GM10248 (cell line): ENCODE measurements at regions not wholly inside any gene's neighbourhood (a gene's known extent, or its start where the extent isn't known, plus 50 kb on each side); places are given as distances from the start of the nearest gene placed in this dataset.
"Not testable (repeated sequence)": the region's sequence is repeated elsewhere in the genome, so short reads cannot be mapped to it uniquely, and the experiment has no call there.

Experiments used
- CTCF ChIA-PET: fragments of 300-600 bp; sonication (Branson Sonifier 250); formaldehyde crosslinking; extraction: SDS; loops from one replicate; lab custom pipeline; 2021; ENCODE audit warnings: antibody characterized with exemption; lab: Yijun Ruan, JAX
- POLR2A ChIA-PET: fragments of 350-650 bp; sonication (Branson Sonifier 250); formaldehyde crosslinking; extraction: SDS; loops from one replicate; lab custom pipeline; 2020; ENCODE audit warnings: antibody characterized with exemption; lab: Yijun Ruan, JAX
- DNase-seq: peaks from one replicate; pipeline ENCODE4 v3.0.0; 2012; ENCODE audit errors: extremely low spot score
- TF ChIP-seq, protein P1 (sequence below): IDR thresholded peaks from 2 replicates; pipeline ENCODE4 v1.5.1; 2012; ENCODE audit warnings: mild to moderate bottlenecking, low read depth; ENCODE audit errors: extremely low read depth, missing control alignments, control extremely low read depth

DNA sequence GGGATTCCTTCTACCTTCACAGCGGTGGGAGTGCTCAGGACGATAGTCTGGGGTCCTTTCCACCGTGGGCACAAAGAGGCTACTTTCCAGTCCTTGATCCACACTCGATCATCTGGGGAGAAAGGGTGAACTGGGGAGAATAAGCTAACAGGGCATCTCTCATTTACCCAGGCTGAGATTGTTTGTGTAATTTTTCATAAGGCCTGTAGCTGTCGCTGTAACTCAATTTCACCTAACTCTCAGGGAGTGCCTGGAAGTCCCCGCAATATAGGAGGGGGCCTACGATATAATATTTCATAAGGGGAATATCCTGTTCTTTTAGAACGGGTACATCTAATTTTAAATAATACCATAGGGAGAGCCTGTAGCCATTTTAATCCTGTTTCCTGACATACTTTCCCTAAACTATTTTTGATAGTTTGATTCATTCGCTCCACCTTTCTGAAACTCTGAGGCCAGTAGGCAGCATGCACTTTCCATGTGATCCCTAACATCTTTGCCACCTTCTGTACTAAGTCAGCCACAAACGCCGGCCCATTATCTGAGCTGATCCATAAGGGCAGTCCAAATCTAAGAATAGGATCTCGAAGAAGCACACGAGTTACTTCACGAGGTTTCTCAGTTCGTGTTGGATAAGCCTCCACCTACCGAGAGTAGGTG, 127.2 kb upstream of the CCZ1B start:
- TF ChIP-seq, protein P1, sequence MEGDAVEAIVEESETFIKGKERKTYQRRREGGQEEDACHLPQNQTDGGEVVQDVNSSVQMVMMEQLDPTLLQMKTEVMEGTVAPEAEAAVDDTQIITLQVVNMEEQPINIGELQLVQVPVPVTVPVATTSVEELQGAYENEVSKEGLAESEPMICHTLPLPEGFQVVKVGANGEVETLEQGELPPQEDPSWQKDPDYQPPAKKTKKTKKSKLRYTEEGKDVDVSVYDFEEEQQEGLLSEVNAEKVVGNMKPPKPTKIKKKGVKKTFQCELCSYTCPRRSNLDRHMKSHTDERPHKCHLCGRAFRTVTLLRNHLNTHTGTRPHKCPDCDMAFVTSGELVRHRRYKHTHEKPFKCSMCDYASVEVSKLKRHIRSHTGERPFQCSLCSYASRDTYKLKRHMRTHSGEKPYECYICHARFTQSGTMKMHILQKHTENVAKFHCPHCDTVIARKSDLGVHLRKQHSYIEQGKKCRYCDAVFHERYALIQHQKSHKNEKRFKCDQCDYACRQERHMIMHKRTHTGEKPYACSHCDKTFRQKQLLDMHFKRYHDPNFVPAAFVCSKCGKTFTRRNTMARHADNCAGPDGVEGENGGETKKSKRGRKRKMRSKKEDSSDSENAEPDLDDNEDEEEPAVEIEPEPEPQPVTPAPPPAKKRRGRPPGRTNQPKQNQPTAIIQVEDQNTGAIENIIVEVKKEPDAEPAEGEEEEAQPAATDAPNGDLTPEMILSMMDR = peak; percentile 22
- DNase-seq, POLR2A ChIA-PET: not testable (repeated sequence)
- CTCF ChIA-PET = interaction anchor here (1.9 kb wide), 1 partner anchor 1343 kb away, joined by 5 read pairs; no protein-coding TSS in a partner anchor

DNA sequence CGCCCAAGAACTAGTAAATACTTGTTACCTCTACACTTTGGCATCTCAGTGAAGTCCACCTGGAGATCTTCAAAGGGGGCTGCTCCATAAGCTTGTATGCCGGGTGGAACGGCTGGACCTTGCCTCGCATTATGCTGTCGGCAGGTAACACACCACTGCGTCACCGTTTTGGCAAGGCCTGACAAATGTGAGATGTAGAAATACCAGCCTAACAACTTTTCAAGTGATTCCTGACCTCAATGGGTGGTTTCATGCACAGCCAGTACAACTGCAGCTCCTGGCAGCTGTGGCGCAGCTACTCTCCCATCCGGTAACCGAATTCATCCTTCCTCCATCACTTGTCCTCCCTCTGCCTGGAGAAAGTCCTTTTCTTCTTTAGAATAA, 127.7 kb upstream of the CCZ1B start:
- POLR2A ChIA-PET, DNase-seq: not testable (repeated sequence)
- CTCF ChIA-PET = interaction anchor here (1.9 kb wide), 1 partner anchor 1342 kb away, joined by 5 read pairs; no protein-coding TSS in a partner anchor

DNA sequence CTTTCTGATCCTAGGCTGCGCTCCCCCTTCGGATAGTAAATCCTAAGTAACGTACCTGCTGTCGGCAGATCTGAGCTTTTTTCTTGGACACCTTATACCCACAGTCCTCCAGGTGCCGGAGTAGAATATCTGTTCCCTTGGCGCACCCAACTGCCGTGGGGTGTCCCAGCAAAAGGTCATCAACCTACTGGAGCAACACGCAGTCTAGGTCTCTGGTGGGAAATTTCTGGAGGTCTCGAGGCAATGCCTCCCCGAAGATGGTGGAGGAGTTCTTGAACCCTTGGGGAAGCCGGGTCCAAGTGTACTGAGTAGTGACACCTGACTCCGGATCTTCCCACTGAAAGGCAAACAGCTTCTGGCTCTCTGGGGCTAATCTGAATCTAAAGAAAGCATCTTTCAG, 129.3 kb upstream of the CCZ1B start:
- CTCF ChIA-PET, DNase-seq, POLR2A ChIA-PET: not testable (repeated sequence)

DNA sequence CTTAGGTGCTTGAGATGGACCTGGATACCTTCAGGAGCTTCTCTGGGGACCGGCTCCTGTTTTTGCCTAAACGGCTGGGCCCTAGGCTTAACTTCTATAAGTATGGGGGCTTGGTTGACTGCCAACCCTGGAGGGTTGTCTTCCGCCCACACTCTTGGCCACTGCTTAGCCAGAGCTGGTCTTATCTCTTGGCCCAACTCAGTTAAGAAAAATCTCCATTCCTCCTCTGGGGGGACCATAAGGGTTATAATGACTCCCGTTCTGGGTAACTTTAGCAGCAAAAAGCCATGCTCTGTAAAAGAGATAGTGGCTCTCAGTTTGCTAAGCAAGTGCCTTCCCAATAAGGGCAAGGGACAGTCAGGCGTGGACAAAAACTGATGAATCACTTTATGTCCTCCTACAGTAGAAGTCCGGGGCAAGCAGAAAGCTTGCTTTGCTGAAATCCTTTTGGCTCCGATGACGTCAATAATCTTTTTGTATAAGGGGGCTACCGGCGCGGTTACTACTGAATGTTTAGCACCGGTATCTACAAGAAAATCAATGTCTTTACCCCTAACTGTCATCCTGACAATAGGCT, 130.0 kb upstream of the CCZ1B start:
- DNase-seq, POLR2A ChIA-PET, CTCF ChIA-PET: not testable (repeated sequence)

DNA sequence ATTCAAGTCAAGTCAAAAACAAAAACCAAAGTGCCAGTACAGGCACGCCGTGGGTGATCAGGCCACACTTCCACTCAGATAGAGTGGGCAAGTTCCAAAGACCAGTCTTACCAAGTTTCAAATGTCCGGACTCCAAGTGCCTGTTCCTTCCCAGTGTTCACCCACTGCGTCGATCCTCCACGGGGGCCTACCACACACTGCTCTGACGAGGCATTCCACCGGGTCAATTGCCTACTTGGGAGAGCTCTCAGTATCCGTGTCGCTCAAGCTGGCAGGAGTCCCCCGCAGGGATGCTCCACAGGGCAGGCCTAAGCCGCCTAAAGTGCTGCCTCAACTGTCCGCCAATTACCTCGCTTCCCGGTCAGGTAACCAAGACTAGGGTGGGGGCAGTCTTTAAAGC, 132.3 kb upstream of the CCZ1B start:
- DNase-seq, POLR2A ChIA-PET: not testable (repeated sequence)

DNA sequence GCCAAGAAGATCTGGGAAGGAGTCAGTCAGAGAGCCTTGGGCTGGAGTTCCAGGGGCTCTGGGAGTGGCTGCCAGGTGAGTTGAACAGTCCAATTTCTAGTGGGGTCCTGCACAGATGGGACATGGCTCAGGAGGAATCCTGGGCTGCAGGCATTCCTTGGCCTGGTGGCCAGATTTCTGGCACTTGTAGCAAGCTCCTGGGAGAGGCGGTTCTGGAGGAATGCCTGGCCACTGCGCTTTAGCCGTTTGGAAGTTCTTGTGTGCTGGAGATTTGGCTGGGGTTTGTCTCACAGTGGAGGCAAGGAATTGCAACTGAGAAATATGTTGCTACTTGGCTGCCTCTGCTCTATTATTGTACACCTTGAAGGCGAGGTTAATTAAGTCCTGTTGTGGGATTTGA, 133.9 kb upstream of the CCZ1B start:
- CTCF ChIA-PET, POLR2A ChIA-PET, DNase-seq: not testable (repeated sequence)

More for the DNA sequence above, 132.3 kb upstream of the CCZ1B start:
- CTCF ChIA-PET = not testable (repeated sequence)

DNA sequence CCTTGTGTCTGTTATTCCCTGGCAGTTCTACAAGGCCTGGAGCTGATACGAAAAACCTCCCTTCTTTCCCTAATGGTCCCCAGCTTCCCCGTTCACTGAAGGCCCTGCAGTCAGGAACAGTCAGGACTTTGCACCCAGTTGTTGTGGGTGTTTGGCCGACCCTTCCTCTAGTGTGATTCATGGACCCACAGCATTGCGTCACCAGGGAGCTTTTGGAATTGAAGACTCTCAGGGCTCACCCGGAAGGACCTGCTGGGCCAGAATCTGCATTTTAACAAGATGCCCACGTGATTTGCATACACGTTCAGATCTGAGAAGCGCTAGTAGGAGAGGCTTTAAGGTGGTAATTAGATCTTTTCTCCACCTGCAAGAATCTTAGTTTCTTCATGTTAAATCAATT, 136.8 kb upstream of the CCZ1B start:
- POLR2A ChIA-PET, DNase-seq, CTCF ChIA-PET: not testable (repeated sequence)

DNA sequence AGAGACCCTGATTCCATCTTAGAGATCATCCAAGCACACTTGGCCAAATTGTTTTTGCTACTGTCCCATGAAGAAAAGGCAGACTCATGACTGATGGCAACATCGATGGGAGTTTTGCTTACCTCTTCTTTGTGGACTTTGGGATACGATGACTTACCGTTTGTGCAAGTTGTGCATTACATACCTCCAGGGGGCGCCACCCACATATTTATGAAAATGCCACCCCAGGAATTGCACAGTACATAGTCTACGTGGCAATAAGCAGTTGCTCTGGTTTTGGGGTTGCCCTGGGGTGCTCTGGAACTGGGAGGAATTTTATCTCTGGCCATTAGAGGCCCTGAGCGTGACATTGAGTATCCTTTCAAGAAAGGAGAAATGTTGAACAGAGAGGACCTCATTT, 139.0 kb upstream of the CCZ1B start:
- CTCF ChIA-PET, POLR2A ChIA-PET, DNase-seq: not testable (repeated sequence)
- TF ChIP-seq, protein P1 = peak; percentile 40

DNA sequence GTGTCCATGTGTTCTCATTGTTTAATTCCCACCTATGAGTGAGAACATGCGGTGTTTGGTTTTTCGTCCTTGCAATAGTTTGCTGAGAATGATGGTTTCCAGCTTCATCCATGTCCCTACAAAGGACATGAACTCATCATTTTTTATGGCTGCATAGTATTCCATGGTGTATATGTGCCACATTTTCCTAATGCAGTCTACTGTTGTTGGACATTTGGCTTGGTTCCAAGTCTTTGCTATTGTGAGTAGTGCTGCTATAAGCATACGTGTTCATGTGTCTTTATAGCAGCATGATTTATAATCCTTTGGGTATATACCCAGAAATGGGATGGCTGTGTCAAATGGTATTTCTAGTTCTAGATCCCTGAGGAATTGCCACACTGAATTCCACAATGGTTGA, 144.1 kb upstream of the CCZ1B start:
- POLR2A ChIA-PET, CTCF ChIA-PET, DNase-seq: not testable (repeated sequence)

DNA sequence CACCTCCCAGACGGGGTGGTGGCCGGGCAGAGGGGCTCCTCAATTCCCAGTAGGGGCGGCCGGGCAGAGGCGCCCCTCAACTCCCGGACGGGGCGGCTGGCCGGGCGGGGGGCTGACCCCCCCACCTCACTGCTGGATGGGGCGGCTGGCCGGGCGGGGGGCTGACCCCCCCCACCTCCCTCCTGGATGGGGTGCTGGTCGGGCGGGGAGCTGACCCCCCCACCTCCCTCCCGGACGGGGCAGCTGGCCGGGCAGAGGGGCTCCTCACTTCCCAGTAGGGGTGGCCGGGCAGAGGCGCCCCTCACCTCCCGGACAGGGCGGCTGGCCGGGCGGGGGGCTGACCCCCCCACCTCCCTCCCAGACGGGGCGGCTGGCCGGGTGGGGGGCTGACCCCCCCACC, 148.8 kb upstream of the CCZ1B start:
- DNase-seq, POLR2A ChIA-PET, CTCF ChIA-PET: not testable (repeated sequence)

DNA sequence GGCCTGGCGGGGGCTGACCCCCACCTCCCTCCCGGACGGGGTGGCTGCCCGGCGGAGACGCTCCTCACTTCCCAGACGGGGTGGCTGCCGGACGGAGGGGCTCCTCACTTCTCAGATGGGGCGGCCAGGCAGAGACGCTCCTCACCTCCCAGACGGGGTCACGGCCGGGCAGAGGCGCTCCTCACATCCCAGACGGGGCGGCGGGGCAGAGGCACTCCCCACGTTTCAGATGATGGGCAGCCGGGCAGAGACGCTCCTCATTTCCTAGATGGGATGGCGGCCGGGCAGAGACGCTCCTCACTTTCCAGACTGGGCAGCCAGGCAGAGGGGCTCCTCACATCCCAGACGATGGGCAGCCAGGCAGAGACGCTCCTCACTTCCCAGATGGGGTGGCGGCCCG, 149.3 kb upstream of the CCZ1B start:
- DNase-seq, POLR2A ChIA-PET, CTCF ChIA-PET: not testable (repeated sequence)

DNA sequence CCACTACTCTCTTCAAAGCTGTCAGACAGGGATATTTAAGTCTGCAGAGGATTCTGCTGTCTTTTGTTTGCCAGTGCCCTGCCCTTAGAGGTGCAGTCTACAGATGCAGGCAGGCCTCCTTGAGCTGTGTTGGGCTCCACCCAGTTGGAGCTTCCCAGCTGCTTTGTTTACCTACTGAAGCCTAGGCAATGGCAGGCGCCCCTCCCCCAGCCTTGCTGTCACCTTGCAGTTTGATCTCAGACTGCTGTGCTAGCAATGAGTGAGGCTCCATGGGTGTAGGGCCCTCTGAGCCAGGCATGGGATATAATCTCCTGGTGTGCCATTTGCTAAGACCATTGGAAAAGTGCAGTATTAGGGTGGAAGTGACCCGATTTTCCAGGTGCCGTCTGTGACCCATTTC, 151.3 kb upstream of the CCZ1B start:
- DNase-seq, POLR2A ChIA-PET, CTCF ChIA-PET: not testable (repeated sequence)

DNA sequence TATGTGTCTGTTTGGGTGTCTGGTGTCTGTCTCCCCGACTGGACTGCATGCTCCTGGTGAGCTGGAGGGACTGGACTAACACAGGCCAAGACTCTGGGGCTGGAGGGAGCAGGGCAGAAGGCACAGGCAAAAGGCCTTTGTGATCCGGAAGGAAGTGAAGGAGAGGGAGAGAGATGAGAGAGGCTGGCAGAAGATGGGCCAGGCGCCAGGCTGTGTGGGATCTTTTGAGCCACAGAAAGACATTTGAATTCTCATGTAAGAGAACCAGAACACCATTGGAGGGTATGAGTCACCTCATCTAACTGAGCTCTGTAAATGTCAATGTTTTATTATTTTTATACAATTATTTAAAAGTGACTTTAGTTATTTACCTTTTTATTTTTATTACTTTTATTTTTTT, 152.3 kb upstream of the CCZ1B start:
- POLR2A ChIA-PET, DNase-seq, CTCF ChIA-PET: not testable (repeated sequence)

DNA sequence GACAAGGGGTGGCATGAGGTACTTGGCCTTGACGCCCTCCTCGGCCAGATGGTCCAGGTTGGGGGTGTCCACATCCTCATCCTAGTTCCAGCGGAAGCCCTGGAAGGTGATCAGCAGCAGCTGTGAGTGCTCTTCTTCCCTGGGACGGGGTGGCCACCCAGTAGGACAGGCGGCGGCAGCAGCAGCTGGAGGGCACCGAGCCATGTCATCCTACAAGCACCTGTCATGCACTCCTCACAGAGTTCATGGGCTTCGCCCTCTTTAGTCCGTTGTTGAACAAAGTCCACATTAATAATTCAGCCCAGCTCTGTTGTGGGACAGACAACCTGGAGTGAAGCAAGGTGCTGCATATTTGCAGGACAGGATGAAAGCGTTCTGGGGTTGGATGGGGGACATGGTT, 153.4 kb upstream of the CCZ1B start:
- POLR2A ChIA-PET, CTCF ChIA-PET, DNase-seq: not testable (repeated sequence)

DNA sequence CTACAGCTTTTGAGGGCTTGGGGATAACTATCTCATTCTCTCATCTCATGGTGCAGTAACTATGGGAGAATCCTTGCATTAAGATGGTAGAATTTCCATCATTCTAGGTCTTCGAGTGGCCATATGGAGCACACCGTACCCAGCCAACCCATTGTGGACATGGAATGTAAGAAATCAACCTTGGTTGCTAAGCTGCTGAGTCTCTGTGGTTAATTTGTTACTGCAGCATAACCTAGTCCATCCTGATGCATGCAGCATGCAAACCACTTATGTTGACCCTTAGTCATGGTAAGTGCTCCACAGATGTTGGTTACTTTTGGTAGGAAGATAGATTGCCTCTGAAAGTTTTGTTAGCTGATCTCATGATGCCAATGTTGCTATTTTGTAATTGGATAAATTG, 156.3 kb upstream of the CCZ1B start:
- DNase-seq, POLR2A ChIA-PET, CTCF ChIA-PET: not testable (repeated sequence)

DNA sequence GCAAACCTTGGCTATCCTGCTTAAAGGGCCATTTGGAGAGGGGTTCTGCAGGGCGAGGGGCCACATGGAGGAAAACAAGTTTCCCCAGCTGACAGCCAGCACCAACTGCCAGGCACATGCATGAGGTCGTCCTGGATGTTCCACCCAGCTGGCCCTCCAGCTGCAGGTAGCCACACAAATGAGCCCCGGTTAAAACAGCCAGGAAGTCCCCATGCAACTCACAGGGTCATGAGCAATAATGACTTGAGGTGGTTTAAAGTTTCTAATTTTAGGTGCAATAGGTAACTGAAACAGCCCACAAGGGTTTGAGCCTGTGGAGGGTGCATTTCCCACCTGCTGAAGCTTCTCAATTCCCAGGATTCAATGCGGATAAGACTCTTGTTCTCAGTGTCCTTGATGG, 160.8 kb upstream of the CCZ1B start:
- DNase-seq, POLR2A ChIA-PET, CTCF ChIA-PET: not testable (repeated sequence)

DNA sequence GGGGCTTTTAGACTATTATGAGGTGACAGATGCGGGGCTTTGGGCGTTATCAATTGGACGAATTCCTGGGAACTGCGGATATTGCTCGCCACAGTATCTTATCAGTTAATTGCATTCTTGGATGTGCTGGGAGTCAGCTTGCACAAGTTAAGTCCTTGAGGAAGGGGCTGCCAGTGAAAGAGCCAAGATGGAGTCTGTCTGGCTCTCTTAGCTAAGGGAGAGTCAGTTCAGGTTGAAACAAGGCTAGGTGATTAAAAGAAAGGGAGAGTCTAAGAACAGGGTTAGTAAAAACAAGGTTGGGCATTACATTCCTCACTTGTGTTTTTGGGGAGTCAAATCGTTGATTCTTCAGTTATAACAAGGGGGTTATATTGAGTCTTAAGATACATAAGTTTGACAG, 162.5 kb upstream of the CCZ1B start:
- DNase-seq, CTCF ChIA-PET, POLR2A ChIA-PET: not testable (repeated sequence)
